GM21717 (cell line): ENCODE measurements at regions not wholly inside any gene's neighbourhood (a gene's known extent, or its start where the extent isn't known, plus 50 kb on each side); places are given as distances from the start of the nearest gene placed in this dataset.

Experiments
- ATAC-seq: cut with Tn5 transposase; IDR thresholded peaks from one replicate; pipeline ENCODE4 v1.9.1; 2021; ENCODE audit warnings: mild to moderate bottlenecking, moderate library complexity; ENCODE audit not compliant: unreplicated experiment

DNA sequence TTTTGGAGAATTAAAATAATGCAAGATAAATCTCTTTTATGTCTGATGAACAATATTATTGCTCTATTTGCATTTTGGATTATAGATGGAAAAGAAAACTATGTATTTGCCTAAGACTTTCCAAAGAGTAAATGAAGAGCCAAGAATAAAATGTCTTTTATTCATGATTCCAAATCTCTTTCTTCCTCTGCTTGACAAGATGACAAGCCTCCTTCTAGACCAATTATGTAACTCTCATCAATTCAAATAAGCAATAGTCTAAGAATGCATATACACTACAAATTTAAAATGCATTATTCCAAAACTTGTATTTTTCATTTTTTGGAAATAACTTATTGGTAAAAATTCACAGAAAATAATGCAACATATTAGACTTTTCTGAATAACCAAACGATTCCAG lies 377.3 kb downstream of the GASK1B start:
- ATAC-seq: no peak

DNA sequence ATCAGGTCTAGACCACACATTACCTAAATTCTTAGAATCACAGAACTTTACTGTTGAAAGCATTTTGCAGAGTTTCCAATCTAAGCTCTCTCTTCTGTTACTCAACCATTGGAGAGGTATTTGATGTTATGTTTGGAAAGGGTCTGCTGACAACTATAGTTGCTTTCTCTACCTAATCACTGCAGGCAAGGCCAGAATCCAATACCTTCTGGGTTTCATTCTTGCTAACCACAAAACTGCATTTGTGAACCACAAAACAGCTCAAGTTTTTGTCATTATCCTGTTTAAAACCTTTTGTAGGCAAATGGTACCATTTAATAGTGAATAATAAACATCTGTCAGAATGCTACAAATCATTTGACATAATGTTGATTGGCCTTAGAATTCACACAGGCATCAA lies 380.1 kb downstream of the GASK1B start:
- ATAC-seq: no peak

DNA sequence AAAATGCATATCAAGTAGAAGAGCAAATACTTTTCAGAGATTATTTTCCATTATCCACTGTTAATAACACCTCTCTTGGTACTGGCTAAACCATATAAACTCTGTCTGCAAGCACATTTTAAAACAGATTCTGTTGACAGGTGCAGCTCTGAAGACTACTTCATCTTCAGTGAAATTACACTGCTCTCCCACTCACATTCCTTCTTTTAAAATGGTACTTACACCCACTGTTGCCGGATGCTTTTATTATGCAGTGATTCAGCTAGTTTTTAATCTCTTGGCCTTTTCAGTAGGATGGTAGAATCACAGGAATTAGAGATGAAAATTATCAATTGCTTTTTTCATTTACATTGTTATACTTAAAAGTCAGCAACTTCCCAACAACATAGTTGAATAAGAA lies 381.6 kb downstream of the GASK1B start:
- no peak for ATAC-seq

DNA sequence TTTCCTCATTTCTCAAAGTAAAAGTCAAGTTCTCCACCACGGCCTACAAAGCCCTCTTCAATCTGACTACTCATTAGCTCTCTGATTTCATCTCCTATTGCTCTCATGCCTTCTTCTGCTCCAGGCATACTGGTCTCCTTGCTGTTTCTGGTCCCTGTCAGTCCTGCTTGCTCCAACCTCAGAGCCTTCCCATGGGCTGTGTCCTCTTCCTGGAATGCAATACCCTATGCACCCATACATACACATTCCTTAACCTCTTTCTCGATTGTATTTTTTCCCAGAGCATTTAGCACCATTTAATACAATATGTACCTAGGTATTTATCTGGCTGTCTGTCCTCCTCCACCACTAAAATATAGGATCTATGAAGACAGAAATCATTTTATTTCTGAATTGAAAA lies 385.2 kb downstream of the GASK1B start:
- no peak for ATAC-seq

DNA sequence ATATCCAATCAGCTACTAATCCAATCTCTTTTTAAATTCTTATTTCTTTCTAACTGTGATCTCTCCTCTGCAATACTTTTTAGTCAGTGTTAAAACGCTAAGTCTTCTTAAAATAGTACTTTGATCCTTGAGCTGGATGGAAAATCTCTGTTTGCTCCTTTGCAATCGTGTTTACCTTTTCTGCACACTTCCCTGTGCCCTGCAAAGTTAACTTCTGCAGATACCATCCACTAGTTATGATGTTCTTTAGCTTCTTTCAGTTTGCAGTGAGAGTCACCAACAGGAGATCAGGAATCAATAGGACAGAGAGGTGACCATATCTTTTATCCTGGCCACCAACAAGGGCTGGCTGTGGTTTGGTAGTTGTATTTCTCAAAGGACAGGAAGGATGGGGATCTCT lies 391.5 kb downstream of the GASK1B start:
- ATAC-seq: no peak

DNA sequence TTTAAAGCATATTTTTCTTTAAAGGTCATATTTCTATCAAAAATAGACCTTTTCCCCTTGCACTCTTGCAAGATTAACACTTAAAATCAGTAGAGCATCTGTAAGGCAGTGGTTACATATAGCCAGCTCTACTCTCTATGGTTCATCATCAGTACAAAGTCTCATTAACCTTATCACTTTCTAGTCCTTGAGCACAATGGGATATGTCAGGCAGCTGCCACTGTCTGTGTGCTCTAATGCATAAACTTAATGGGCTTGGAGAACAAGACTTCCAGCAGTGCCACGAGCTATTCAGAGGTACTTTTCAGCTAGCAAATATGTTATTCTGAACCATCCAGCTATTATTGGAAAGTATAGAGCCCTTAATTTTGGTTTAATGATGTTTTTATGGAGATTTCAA lies 393.7 kb downstream of the GASK1B start:
- ATAC-seq: no peak

DNA sequence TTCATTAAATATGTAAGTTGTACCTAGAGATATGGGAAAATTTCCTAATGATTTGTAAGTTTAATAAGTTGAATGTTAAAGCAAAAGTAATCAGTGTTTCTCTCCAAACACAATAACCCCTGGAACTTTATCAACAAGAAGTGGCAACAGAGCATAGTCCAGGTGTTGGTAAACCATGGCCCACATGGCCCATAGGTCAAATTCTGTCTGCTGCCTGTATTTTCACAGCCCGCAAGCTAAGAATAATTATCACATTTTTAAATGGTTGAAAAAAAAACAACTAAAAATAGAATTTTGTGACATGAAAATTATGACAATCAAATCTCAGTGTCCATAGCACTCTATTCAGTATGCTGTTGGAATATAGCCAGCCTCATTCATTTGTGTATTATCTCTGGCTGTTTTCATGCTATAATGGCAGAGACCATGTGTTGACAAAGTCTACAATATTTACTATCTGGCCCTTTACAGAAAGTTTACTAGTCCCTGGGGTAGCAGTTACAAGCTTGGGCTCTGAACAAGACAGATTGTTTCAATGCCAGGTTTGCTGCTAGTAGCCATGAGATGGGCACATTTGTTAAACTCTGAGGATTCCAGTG lies 395.8 kb downstream of the GASK1B start:
- no peak for ATAC-seq

DNA sequence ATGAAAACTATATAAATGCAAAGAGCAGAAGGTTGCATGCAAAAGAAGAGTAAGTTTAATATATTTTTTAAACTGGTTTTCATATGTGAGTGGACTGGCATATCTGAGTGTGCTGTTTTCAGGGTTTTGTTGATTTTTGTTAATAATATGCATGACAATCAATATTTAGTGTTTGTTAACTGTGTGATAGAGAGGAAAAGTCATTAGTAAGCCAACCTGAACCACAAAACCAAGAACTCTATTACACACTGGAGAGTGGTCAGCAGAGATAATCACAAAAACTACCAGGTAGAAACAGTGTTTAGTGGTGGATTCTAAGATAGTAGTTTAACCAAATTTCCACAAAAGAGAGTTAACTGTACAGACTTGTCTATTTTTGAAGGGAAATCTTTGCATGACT lies 396.9 kb downstream of the GASK1B start:
- ATAC-seq: no peak

DNA sequence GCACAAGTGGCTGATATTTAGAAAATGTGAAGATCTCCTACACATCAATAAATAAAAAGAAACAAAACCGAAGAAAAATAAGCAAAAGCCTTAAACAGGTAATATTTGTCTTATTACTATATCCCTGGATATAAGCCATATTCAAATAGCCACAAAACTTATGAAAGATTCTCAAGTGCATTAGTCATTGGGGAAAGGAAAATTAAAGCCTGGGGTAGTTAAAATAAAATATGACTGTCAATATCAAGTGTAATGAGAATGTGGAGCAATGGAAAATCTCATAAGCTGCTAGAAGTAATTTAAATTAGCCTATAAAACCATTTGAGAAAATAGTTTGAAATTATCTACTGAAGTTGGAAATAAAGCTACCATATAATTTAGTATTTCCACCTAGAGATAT lies 399.9 kb downstream of the GASK1B start:
- ATAC-seq: no peak

DNA sequence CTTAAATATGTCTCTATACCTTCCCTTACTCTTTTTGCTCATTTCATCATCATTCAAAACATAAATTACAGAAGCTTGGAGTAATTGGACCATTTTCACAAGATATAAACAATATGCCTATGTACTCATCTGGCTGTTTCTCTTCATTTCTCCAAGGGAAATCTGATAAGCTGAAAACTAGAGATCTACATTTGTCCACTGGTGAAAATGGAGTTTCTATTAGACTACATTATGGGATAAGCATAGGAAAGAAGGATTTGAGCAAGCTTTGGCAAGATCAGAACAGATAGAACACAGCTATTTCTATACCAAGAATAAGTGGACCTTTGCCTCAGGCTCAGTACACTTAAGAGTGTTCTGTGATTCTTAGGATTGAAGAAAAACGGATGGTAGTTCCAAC lies 404.4 kb downstream of the GASK1B start:
- ATAC-seq: no peak

DNA sequence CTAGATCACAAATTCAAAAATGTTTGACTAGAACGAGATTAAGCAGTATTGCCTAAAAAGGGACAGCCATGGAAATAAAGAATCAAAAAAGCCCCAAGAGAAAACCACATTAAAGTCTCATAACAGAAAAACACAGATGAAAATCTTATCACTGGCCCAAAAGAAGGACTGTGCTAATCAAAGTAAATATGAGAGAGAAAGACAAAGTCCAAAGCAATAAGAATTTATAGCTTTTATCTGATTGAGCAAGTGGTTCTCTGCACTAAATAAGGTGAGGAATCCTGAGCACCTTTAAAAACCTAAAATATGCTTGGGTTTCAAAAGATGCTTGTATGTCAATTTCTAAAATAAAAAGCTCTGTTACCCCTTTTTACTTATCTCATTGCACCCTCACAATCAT lies 409.3 kb downstream of the GASK1B start:
- ATAC-seq: no peak

DNA sequence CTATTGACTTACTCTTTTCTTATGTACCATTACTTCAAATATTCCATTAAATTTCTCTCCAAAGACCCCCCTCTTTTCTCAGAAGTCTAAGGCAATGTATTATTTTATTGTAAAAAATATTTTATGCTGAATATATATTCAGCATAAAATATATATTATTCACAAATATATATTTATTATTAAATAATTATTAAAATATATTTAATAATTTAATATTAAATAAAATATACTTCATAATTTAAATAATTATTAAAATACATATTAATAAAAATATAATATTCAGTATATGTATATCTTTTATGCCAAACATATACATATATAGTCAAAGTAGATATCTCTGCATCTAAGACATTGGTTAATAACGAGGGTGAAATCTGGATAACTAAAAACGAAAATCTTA lies 418.4 kb downstream of the GASK1B start:
- ATAC-seq: no peak

DNA sequence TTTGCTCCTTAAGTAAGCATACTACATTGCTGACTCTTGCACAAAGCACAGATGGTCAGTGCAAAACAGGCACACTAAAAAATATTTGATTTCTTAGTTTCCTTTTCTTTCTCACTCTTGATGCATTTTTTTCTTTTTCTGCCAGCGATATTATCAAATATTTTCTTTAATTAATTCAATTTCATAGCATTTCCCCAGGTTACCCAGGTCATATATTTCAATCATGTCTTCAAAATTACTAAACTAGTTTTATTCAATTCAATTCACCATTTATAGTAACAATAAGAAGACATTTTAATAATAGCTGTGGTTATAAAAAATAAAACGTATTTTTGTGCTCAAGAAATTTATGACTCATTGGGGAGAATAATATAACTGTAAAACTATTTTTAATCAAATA lies 421.2 kb downstream of the GASK1B start:
- no peak for ATAC-seq

DNA sequence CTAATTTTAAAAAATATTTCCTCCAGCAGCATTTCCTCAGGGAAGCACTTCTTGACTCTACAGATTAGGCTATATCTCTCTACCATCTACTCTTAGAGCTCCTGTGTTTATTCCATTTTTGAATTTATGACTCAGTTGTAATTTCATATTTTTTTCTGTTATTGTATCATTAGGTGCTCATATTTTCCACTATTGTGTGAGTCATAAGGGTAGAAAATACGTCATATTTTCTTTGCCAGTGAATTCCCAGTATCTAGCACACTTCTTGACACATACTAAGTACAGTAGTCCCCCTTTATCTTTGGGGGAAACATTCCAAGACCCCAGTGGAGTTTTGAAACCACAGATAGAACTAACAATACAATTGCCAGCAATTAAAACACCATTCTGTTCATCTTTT lies 431.2 kb downstream of the GASK1B start:
- no peak for ATAC-seq

DNA sequence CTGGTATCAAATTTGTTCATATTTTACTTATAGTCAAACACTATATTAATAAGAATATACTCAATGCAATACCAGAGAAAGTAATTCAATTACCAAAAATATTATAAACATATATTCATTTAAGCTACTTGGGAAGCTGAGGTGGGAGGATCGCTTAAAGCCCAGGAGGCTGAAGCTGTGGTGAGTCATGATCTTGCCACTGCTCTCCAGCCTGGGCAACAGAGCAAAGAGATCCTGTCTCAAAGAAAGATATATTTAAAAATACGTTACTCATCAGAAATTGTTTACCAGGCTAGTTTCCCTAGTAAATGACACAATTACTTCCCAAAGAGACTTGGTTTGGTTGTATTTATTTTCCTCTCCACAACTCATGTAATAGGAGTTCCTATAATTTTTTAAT lies 433.6 kb downstream of the GASK1B start:
- no peak for ATAC-seq

DNA sequence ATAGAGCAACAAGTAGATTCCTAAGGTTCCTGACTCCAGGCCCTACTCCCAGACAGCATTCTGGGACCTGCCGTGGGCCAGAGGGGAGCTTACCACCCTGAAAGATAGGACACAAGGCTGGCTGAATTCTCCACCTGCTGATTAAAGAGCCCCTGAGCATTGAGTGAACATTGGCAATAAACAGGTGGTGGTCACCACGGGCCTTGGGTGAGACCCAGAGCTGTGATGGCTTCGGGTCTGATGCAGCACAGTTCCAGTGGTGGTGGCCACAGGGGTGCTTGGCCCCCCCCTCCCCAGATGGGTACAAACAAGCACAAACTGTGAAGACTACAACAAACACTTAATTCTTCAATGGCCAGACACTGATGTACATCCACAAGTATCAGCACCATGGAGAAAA lies 444.6 kb downstream of the GASK1B start:
- ATAC-seq: no peak

DNA sequence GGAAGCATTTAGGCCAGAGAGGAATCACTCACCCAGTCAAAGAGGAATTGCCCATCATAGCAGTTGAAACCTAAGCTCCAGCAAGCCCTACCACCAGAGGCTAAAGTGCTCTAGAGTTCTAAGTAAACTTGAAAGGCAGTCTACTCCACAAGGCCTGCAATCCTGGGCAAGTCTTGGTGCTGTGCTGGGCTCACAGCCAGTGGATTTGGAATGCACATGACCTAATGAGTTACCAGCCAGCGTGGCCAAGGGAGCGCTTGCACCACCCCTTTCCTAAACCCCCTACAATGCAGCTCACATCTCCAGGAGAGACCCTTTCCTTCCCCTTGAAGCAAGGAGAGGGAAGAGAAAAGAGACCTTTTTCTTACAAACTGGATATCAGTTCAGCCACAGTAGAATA lies 445.7 kb downstream of the GASK1B start:
- ATAC-seq: no peak

DNA sequence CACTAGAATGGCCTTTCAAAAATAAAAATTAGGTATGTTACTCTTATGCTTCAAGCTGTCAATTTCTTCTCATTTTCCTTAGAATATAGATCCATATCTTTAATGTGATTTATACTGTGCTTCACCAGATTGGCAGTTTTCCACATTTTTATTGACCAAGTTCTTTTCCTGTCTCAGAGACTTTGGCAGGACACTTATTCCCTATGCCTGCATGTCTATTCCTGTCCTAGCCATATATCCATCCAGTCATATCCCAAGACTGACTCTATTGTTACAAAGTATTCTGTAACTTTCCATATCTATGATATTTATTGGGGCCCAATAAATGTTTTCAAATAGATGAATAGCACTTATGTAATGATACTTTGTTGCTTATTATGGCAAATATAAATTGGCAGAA lies 450.7 kb downstream of the GASK1B start:
- ATAC-seq: no peak

DNA sequence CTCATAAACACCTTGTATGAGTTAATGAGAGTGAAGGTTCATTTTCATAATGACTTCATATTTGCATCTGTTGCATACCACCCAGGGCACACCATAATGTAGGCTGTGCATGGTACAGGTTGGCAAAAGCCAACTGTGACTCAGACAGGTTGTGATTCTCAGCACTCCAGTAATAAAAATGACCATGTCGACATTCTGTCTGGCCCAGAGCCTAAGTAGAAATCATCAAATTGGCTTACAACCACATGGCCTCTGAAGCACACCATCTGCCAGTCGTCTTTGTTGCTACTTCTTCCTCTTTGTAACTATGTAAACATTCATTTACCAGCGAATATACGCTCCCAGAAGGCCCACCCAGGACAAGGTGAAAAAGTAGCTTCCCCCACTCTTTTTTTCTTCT lies 459.5 kb downstream of the GASK1B start:
- ATAC-seq: no peak

DNA sequence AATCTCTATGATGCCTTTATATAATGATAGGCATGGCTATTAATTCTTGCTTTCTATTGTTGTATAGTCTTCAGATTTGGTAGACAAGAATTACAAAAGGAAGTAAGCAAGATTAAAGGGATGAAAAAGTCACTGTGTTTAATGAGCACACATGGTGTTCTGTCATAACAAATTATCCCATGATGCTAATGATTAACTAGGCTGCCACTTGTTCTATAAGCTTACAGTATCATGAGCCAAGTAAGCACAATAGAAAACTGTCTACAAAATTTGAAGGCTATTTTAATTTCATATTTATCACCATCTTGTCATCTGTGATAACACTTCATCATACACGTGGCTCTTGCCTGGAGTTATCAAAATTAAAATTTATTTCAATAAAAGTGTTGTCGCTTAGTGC lies 466.7 kb downstream of the GASK1B start:
- ATAC-seq: no peak

DNA sequence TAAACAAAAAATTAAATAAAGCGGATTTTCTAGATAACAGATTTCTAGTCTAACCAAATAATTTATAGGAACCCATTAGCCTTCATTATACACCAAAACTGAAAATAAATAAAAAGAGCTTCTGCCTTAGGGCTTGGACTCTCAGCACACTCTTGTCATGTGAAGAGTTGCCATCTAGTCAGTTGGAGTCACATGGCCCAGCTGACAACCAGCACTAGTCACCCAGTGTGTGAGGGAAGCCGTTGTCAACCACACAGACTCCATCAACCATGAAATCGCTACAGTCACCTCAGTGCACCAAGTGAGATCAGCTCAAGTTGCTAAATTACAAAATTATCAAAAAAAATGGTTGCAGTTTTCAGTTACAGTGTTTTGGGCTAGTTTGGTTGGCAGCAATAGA lies 470.0 kb downstream of the GASK1B start:
- ATAC-seq: no peak

DNA sequence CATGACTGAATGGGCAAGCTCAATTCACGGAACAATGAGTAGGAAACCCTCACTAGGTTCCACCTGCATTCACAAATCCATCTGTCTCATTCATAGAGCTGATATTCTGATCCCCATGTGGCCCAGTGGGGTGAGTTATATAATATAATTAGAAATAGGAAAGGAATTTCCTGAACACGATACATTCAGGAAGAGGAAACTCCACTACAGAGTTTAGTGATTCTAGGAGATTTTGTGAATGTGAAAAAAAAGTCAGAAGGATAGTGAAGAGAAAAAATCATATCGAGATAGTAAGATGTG lies 471.2 kb downstream of the GASK1B start:
- no peak for ATAC-seq

DNA sequence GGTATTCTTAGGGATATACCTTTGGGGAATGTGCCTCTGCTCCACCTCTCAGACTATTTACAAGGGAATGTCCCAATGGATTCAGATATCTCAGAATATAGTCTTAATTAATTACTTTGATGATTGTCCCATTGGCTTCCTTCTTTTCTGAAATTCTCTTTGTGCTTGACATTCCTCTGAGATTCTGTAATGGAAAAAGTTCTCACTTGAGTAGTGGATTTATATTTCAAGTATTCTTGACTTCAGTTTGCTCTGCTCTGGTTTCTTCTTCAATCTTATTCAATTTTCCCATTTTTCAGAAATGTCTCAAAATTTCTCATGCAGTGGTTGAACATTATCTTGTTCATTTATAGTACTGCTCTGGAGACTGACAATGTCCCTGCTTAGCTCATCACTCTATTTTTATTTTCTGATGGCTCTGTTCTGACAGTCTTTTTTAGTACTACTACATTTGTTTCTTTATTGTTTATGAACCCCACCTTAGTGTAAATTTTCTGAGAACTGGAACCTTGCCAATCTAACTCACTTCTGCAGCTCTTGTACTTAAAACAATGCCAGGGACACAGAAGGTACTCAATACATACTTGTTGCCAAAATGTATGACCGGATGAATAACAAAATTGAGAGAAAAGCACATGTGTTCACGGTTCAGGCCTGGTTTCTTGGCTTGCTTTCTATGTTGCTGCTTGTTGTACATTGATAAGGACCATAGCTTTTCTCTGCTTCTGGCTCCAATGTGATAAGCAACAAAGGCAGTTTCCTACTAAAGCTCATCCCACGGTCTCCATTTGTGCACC lies 471.7 kb downstream of the GASK1B start:
- ATAC-seq: no peak
